ENCODE measurements at regions not wholly inside any gene's neighbourhood (a gene's known extent, or its start where the extent isn't known, plus 50 kb on each side); places are given as distances from the start of the nearest gene placed in this dataset.
A peak's percentile ranks its signal among the peaks of the same experiment; 100 is the strongest.

DNA sequence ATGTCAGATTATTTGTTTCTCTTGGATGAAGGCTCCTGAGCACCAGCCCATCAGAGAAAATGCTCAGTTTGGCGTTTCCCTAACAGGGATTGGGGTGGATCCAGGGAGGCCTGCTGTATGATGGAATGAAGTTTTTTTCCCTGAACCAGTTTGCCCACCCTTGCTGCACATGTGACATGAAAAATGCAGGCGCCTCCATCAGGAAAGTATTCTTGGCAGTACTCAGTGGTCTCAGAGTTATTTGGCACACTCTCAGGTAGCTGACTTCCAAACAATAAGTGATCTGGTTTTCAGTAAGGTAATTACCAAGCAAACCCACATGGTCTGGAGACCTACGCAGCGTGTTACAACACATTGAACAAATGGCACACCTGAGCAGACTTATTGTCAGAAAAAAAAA lies 254.9 kb downstream of the PAX3 start:
- Mint-ChIP-seq H3K27me3 (ENCODE audit: low read depth) (peaks cover 44% of the 10 kb centered on the region), H3K36me3 (ENCODE audit: low read depth) (no peaks in the 10 kb centered on the region), H3K4me1 (no peaks in the 10 kb centered on the region), H3K4me3 (no peak overlapping the region), H3K27ac (no peak overlapping the region), H3K9me3 (no peaks in the 10 kb centered on the region)
- TF ChIP-seq, protein P1, sequence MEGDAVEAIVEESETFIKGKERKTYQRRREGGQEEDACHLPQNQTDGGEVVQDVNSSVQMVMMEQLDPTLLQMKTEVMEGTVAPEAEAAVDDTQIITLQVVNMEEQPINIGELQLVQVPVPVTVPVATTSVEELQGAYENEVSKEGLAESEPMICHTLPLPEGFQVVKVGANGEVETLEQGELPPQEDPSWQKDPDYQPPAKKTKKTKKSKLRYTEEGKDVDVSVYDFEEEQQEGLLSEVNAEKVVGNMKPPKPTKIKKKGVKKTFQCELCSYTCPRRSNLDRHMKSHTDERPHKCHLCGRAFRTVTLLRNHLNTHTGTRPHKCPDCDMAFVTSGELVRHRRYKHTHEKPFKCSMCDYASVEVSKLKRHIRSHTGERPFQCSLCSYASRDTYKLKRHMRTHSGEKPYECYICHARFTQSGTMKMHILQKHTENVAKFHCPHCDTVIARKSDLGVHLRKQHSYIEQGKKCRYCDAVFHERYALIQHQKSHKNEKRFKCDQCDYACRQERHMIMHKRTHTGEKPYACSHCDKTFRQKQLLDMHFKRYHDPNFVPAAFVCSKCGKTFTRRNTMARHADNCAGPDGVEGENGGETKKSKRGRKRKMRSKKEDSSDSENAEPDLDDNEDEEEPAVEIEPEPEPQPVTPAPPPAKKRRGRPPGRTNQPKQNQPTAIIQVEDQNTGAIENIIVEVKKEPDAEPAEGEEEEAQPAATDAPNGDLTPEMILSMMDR (IDR thresholded peaks at IDR 0.05; ENCODE audit: unreplicated experiment in 3 of 3) = no peak

GRCh38 chr2:222042666-222043065 lies 256.1 kb downstream of the PAX3 start:
- Mint-ChIP-seq H3K27me3 (ENCODE audit: low read depth) (peaks cover 34% of the 10 kb centered on the region), H3K4me3 (no peak overlapping the region), H3K36me3 (ENCODE audit: low read depth) (no peaks in the 10 kb centered on the region), H3K27ac (no peak overlapping the region), H3K4me1 (no peaks in the 10 kb centered on the region), H3K9me3 (no peaks in the 10 kb centered on the region)
- TF ChIP-seq, protein P1 (IDR thresholded peaks at IDR 0.05; ENCODE audit: unreplicated experiment in 3 of 3) = no peak

DNA sequence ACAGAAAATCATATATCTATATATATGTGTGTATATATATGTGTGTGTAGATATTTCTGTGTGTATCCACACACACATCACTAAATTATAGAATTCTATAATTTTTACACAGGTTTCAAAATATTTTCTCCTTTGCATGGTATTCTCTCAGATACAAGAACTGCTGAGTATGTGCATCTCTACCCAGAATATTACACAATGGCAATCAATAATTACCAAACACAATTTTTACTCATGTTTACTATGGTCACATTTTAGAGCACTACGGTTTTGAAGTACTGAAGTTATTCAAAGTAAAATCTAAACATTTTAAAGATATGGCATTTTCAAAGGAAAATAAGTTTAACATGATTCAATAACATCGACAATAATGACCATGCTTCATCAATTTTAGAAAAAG lies 258.5 kb downstream of the PAX3 start:
- H3K27ac Mint-ChIP-seq = no peak overlapping the region
- H3K4me3 Mint-ChIP-seq = no peak overlapping the region
- H3K36me3 Mint-ChIP-seq (ENCODE audit: low read depth) = no peaks in the 10 kb centered on the region
- peaks cover 14% of the 10 kb centered on the region for H3K27me3 Mint-ChIP-seq (ENCODE audit: low read depth)
- H3K9me3 Mint-ChIP-seq = no peaks in the 10 kb centered on the region
- H3K4me1 Mint-ChIP-seq = no peaks in the 10 kb centered on the region
- TF ChIP-seq, protein P1 (IDR thresholded peaks at IDR 0.05; ENCODE audit: unreplicated experiment in 3 of 3) = no peak

GRCh38 chr2:222039821-222040220 lies 259.0 kb downstream of the PAX3 start:
- no peaks in the 10 kb centered on the region for H3K36me3 Mint-ChIP-seq (ENCODE audit: low read depth)
- H3K27ac Mint-ChIP-seq = no peak overlapping the region
- TF ChIP-seq, protein P1 (IDR thresholded peaks at IDR 0.05; ENCODE audit: unreplicated experiment in 3 of 3) = no peak
- H3K4me3 Mint-ChIP-seq = no peak overlapping the region
- no peaks in the 10 kb centered on the region for H3K4me1 Mint-ChIP-seq
- no peaks in the 10 kb centered on the region for H3K9me3 Mint-ChIP-seq
- peaks cover 14% of the 10 kb centered on the region for H3K27me3 Mint-ChIP-seq (ENCODE audit: low read depth)

DNA sequence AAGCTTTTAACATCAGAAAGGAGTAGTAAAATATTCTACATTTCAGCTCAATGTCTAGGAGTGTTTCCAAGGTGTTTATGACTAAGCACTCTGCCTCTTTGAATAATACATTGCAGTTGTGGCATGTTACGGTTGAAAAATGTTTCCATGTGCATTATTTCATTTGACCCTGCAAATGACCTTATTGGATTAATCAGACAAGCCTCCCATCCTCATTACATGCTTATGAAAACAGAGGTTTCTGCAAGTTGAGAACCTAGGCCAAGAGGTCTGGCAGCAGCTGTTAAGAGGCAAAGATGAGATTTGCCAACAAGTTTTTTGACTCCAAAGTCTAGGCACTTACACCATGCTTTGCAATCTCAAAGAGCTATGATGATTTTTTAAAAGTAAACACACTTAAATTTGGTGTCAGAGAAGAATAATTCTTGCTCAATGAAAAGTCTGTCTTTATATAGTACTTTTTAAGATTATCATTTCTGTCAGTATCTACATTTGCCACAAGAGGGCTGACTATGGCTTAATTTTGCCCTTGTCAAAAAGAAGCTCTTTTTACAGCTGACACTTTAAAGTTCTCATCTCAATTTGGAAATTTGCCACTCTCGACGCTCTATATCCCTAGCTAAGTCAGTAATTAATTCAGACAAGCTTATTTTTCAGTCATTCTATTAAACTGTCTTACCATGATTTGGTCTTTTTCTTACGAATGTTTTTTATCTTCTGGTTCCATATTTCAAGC lies 260.6 kb downstream of the PAX3 start:
- peaks cover 14% of the 10 kb centered on the region for H3K27me3 Mint-ChIP-seq (ENCODE audit: low read depth)
- no peak overlapping the region for H3K27ac Mint-ChIP-seq
- H3K36me3 Mint-ChIP-seq (ENCODE audit: low read depth) = no peaks in the 10 kb centered on the region
- TF ChIP-seq, protein P1 (IDR thresholded peaks at IDR 0.05; ENCODE audit: unreplicated experiment in 3 of 3) = peak; percentile 50 to 69 (median 52)
- no peaks in the 10 kb centered on the region for H3K4me1 Mint-ChIP-seq
- no peaks in the 10 kb centered on the region for H3K9me3 Mint-ChIP-seq
- no peak overlapping the region for H3K4me3 Mint-ChIP-seq

- H3K9me3 Mint-ChIP-seq = no peaks in the 10 kb centered on the region
- H3K27me3 Mint-ChIP-seq (ENCODE audit: low read depth) = peaks cover 16% of the 10 kb centered on the region
- H3K4me3 Mint-ChIP-seq = no peak overlapping the region
- no peak overlapping the region for H3K27ac Mint-ChIP-seq
- no peaks in the 10 kb centered on the region for H3K4me1 Mint-ChIP-seq
- no peaks in the 10 kb centered on the region for H3K36me3 Mint-ChIP-seq (ENCODE audit: low read depth)
- TF ChIP-seq, protein P1 (IDR thresholded peaks at IDR 0.05; ENCODE audit: unreplicated experiment in 3 of 3) = no peak
Observed at GRCh38 chr2:222037211-222037610, 261.6 kb downstream of the PAX3 start.

All from nephron (organoid).